Neuronal stem cell (in vitro differentiated cells): ENCODE measurements at regions not wholly inside any gene's neighbourhood (a gene's known extent, or its start where the extent isn't known, plus 50 kb on each side); places are given as distances from the start of the nearest gene placed in this dataset.
A peak's percentile ranks its signal among the peaks of the same experiment; 100 is the strongest.

Source experiments
- DNase-seq: peaks from one replicate; pipeline ENCODE4 v3.0.0-alpha.2; 2013; ENCODE audit warnings: low spot score
- H2AFZ ChIP-seq: one replicate; pipeline ENCODE4 v1.6.1; 2013; ENCODE audit warnings: mild to moderate bottlenecking, low read length, inconsistent platforms
- H2AK5ac ChIP-seq: 2 replicates; pipeline ENCODE4 v1.6.1; 2013; ENCODE audit warnings: low read depth, mild to moderate bottlenecking, inconsistent platforms, low read length, moderate library complexity, mixed read lengths
- H2BK120ac ChIP-seq: 2 replicates; pipeline ENCODE4 v1.6.1; 2013; ENCODE audit warnings: low read depth, mild to moderate bottlenecking, inconsistent platforms, low read length, moderate library complexity, mixed read lengths
- H2BK12ac ChIP-seq: one replicate; pipeline ENCODE4 v1.6.1; 2013; ENCODE audit warnings: low read length, inconsistent platforms
- H2BK15ac ChIP-seq: 2 replicates; pipeline ENCODE4 v1.6.1; 2013; ENCODE audit warnings: mild to moderate bottlenecking, low read length, inconsistent platforms, mixed read lengths
- H2BK5ac ChIP-seq: one replicate; pipeline ENCODE4 v1.6.1; 2013; ENCODE audit warnings: inconsistent platforms, mild to moderate bottlenecking, low read length, moderate library complexity
- H3K14ac ChIP-seq: one replicate; pipeline ENCODE4 v1.6.1; 2013; ENCODE audit warnings: low read length, inconsistent platforms
- H3K18ac ChIP-seq: 2 replicates; pipeline ENCODE4 v1.6.1; 2013; ENCODE audit warnings: low read length, inconsistent platforms
- H3K23ac ChIP-seq: 2 replicates; pipeline ENCODE4 v1.6.1; 2013; ENCODE audit warnings: low read depth, mild to moderate bottlenecking, mixed read lengths, low read length, inconsistent platforms; ENCODE audit not compliant: poor library complexity
- H3K27ac ChIP-seq: replicated peaks from 3 replicates; pipeline ENCODE4 v1.5.1; 2013; ENCODE audit warnings: low read length, inconsistent platforms
- H3K27me3 ChIP-seq, 3 experiments: 2 replicates each; pipeline ENCODE4 v1.6.1; 2013; ENCODE audit warnings: low read length in 3 of 3, mild to moderate bottlenecking in 2 of 3, inconsistent platforms in 1 of 3, low read depth in 1 of 3, mixed read lengths in 1 of 3, moderate library complexity in 1 of 3; ENCODE audit not compliant: control insufficient read depth in 3 of 3, insufficient read depth in 3 of 3
- H3K36me3 ChIP-seq, 2 donors: replicated peaks in 1 of 2; 2 replicates each; pipeline ENCODE4 v1.6.1; 2013; ENCODE audit warnings: low read length in 2 of 2; ENCODE audit not compliant: control insufficient read depth in 2 of 2, insufficient read depth in 2 of 2
- H3K4ac ChIP-seq: 2 replicates; pipeline ENCODE4 v1.6.1; 2013; ENCODE audit warnings: inconsistent platforms, mild to moderate bottlenecking, low read length, moderate library complexity
- H3K4me1 ChIP-seq, 2 donors: 1 replicate in 1 of 2; 2 replicates in 1 of 2; pipeline ENCODE4 v1.6.1; 2013; ENCODE audit warnings: low read length in 2 of 2, low read depth in 1 of 2; ENCODE audit not compliant: control insufficient read depth in 2 of 2, insufficient read depth in 1 of 2
- H3K4me2 ChIP-seq: one replicate; pipeline ENCODE4 v1.6.1; 2013; ENCODE audit warnings: mild to moderate bottlenecking, low read length, inconsistent platforms; ENCODE audit not compliant: insufficient read depth, poor library complexity, severe bottlenecking
- H3K4me3 ChIP-seq, 2 donors: 2 replicates each; pipeline ENCODE4 v1.5.1; 2013; ENCODE audit warnings: low read length in 2 of 2, mild to moderate bottlenecking in 2 of 2, inconsistent platforms in 1 of 2, moderate library complexity in 1 of 2
- H3K79me1 ChIP-seq: one replicate; pipeline ENCODE4 v1.6.1; 2013; ENCODE audit warnings: low read depth, mild to moderate bottlenecking, inconsistent platforms, low read length, moderate library complexity
- H3K9ac ChIP-seq: one replicate; pipeline ENCODE4 v1.6.1; 2013; ENCODE audit warnings: mild to moderate bottlenecking, low read depth, low read length, inconsistent platforms; ENCODE audit not compliant: poor library complexity
- H3K9me3 ChIP-seq, 2 donors: replicated peaks in 1 of 2; 2 replicates each; pipeline versions ENCODE3 to v1.6.1; 2013; ENCODE audit warnings: low read length in 2 of 2, mild to moderate bottlenecking in 2 of 2, inconsistent platforms in 1 of 2, low read depth in 1 of 2, mixed read lengths in 1 of 2, moderate library complexity in 1 of 2; ENCODE audit not compliant: control insufficient read depth in 2 of 2, insufficient read depth in 1 of 2
- H4K8ac ChIP-seq: one replicate; pipeline ENCODE4 v1.6.1; 2013; ENCODE audit warnings: low read depth, mild to moderate bottlenecking, inconsistent platforms, low read length, moderate library complexity
- H4K91ac ChIP-seq: one replicate; pipeline ENCODE4 v1.6.1; 2013; ENCODE audit warnings: low read length, low read depth, mild to moderate bottlenecking, inconsistent platforms; ENCODE audit not compliant: poor library complexity
- WGBS, 2 donors: extraction: QIAGEN DNeasy Blood & Tissue Kit; methylation state at CpG; one replicate each; pipeline ENCODE4 v1.1.7; 2013; ENCODE audit warnings: missing lambda C conversion rate in 2 of 2, mixed read lengths in 1 of 2; ENCODE audit not compliant: insufficient read length in 2 of 2, insufficient replicate concordance in 1 of 2; ENCODE audit errors: extremely low coverage in 2 of 2; 5-methylcytosine and 5-hydroxymethylcytosine counted together

DNA sequence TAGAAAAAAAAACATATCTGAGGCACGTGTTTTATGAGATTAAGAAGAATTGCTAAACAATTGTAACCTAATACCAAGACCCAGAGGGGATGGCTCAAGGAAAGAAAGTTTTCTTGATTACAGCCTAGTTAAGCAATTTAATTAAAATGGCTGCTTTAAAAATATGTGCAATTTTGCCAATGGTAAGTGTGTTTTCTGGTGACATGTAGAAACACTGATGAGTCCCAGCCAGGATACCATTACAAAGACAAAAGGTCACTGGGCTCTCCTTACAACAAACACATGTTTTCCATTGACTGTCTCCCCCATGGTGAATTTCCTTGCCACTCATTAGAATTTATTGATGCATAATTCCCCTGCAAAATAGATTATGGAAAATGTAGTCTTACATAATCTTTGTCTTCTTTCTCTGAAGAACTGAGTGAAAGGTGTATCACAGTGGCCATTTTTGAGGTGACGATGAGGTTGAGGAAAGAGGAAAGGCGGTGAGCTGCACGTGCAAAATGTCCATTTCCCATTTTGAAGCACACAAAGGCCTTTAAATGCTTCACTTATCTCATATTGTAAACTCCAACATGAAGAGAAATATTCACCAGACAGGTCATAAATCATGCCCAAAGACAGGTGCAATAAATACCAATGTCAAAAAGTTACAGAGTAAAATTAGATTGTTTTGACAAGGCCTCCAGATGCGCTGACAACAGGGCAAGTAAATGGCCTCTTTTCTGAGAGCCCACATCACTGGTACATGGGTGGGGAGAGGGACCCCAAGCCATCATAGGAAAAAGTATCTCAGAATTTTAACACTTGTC is 696.9 kb downstream of the KCNJ2 start:
- no peaks in the 10 kb centered on the region for H3K79me1 ChIP-seq
- H3K4me2 ChIP-seq, result no peak overlapping the region
- no peak overlapping the region for H3K23ac ChIP-seq
- H2BK15ac ChIP-seq, result no peak overlapping the region
- H3K27ac ChIP-seq, result no peak overlapping the region
- no peak overlapping the region for H2BK12ac ChIP-seq
- WGBS, 2 donors, result no CpG with 5 or more reads among the region's 5 CpGs
- no peak overlapping the region for H3K4ac ChIP-seq
- no peak overlapping the region for H3K4me3 ChIP-seq
- no peak overlapping the region for H4K8ac ChIP-seq
- H3K4me1 ChIP-seq, result peaks cover 2 to 16% of the 10 kb centered on the region in 2 donors
- no peak overlapping the region for H2AK5ac ChIP-seq
- H3K9ac ChIP-seq, result no peak overlapping the region
- H2AFZ ChIP-seq, result no peak overlapping the region
- no peak overlapping the region for H2BK5ac ChIP-seq
- no peak overlapping the region for H4K91ac ChIP-seq
- H2BK120ac ChIP-seq, result no peak overlapping the region
- H3K27me3 ChIP-seq, result no peaks in the 10 kb centered on the region
- no peaks in the 10 kb centered on the region for H3K36me3 ChIP-seq
- peaks cover 3 to 11% of the 10 kb centered on the region in 2 donors for H3K9me3 ChIP-seq
- no peak for DNase-seq
- H3K14ac ChIP-seq, result no peak overlapping the region
- H3K18ac ChIP-seq, result no peak overlapping the region

DNA sequence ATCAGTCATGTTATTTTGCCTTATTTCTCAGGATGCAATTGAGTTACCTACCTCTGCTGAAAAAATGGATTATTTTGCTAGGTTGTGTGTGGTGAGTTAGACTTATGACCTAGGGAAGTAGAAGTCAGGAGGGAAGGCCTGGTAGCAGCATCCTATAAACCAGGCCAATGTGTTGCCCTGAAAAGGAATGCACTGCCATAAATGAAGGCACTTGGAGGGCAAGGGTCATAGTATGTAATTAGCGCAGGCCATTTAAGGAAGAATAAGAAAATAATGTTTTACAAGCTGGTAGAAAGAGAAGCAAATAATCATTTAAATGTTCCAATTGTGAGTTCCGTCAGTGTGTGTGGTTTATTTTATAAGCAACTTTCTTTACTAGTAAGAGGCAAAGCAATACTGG is 698.8 kb downstream of the KCNJ2 start:
- H3K4me1 ChIP-seq, result peaks cover 2 to 24% of the 10 kb centered on the region in 2 donors
- H2BK12ac ChIP-seq, result no peak overlapping the region
- H2BK120ac ChIP-seq, result no peak overlapping the region
- H3K23ac ChIP-seq, result no peak overlapping the region
- no peak overlapping the region for H2BK5ac ChIP-seq
- no peak overlapping the region for H2AFZ ChIP-seq
- DNase-seq, result no peak
- H3K27ac ChIP-seq, result no peak overlapping the region
- H3K14ac ChIP-seq, result no peak overlapping the region
- no peak overlapping the region for H3K4me2 ChIP-seq
- no CpG with 5 or more reads among the region's 2 CpGs for WGBS, 2 donors
- peaks cover 0 to 6% of the 10 kb centered on the region in 2 donors for H3K9me3 ChIP-seq
- H3K4me3 ChIP-seq, result no peak overlapping the region
- H4K8ac ChIP-seq, result no peak overlapping the region
- no peaks in the 10 kb centered on the region for H3K27me3 ChIP-seq
- H3K18ac ChIP-seq, result no peak overlapping the region
- H2AK5ac ChIP-seq, result no peak overlapping the region
- no peak overlapping the region for H4K91ac ChIP-seq
- H3K79me1 ChIP-seq, result no peaks in the 10 kb centered on the region
- no peaks in the 10 kb centered on the region for H3K36me3 ChIP-seq
- H3K4ac ChIP-seq, result no peak overlapping the region
- peak overlapping the region; percentile 30 for H3K9ac ChIP-seq
- H2BK15ac ChIP-seq, result no peak overlapping the region

DNA sequence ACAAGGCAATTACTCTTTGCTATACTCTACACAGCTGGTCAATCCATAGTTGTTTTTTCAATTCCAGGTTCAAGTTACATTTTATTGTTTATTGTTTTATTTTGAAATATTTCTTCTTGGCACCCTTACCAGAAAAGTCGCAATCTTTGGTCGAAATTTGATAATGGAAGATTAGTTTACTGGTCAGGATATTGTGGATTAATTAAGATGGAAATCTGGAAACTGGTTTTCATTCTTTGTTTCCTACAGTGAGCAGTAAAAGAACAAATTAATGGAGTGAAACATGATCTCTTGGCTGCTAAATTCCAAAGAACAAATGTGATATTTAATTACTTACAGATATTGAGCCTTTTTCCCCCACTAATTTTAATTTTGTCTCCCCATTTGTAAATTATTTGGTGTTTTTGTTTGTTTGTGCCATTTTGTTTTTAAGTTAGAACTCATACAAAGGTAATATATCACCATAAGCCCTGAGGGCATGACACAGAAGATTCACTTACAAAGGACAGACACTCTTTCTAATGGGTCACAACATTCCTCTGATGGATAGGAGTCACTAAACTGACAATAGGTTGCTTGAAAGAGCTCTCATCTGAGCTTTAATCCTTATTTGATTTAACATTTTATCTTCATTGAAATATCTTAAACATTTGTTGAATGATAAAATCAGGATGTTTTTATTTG is 700.2 kb downstream of the KCNJ2 start:
- H3K4ac ChIP-seq, result no peak overlapping the region
- H3K27me3 ChIP-seq, result no peaks in the 10 kb centered on the region

DNA sequence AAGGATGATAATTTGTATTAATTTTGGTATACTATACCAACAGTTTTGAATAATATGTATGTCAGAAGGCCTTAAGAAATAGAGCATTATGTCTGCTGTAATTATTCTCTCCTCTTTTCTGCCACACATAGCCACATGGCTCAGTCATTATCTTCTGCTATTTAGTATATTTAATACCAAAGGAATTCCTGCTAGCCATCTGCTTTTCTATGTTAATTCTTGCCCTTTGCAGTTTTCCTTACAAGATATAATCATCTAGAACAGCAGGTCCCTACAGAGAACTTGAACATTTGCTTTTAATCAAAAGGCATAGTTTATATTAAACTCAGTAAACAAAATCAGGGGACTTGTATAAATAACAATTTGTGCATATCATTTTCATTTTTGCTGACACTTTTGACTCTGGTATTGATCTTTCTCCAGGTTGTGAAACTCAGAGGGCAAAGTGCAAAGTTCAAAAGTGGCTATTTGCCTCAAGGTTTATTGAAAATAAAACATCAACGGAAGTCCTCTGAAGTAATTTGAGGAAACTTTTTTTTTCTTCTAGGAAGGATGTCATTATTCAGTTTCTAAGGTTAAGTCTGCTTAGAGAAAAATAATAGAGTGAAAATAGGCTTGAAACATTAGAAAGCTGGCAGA is 702.0 kb downstream of the KCNJ2 start:
- DNase-seq, result no peak
- no peak overlapping the region for H3K9ac ChIP-seq
- no peak overlapping the region for H3K14ac ChIP-seq
- H3K4ac ChIP-seq, result no peak overlapping the region
- no peak overlapping the region for H3K4me3 ChIP-seq
- no CpG with 5 or more reads among the region's 1 CpG for WGBS, 2 donors
- no peaks in the 10 kb centered on the region for H3K27me3 ChIP-seq
- H3K36me3 ChIP-seq, result no peaks in the 10 kb centered on the region
- H3K23ac ChIP-seq, result no peak overlapping the region
- H4K8ac ChIP-seq, result no peak overlapping the region
- no peak overlapping the region for H2BK5ac ChIP-seq
- no peak overlapping the region for H2BK120ac ChIP-seq
- H3K4me2 ChIP-seq, result no peak overlapping the region
- no peak overlapping the region for H2BK15ac ChIP-seq
- H2BK12ac ChIP-seq, result no peak overlapping the region
- H2AK5ac ChIP-seq, result no peak overlapping the region
- no peaks in the 10 kb centered on the region for H3K79me1 ChIP-seq
- H3K9me3 ChIP-seq, result no peaks in the 10 kb centered on the region
- no peak overlapping the region for H4K91ac ChIP-seq
- no peak overlapping the region for H3K18ac ChIP-seq
- H3K4me1 ChIP-seq, result peaks cover 2 to 24% of the 10 kb centered on the region in 2 donors
- no peak overlapping the region for H2AFZ ChIP-seq
- H3K27ac ChIP-seq, result no peak overlapping the region

More for the DNA sequence above, 700.2 kb downstream of the KCNJ2 start:
- Histone ChIP-seq H3K36me3 (no peaks in the 10 kb centered on the region), H2AFZ (no peak overlapping the region), H3K14ac (no peak overlapping the region), H4K8ac (no peak overlapping the region), H3K4me3 (no peak overlapping the region), H3K4me1 (peaks cover 2 to 24% of the 10 kb centered on the region in 2 donors), H2AK5ac (no peak overlapping the region), H2BK5ac (no peak overlapping the region), H3K18ac (no peak overlapping the region), H3K9me3 (no peaks in the 10 kb centered on the region), H3K4me2 (no peak overlapping the region), H2BK15ac (no peak overlapping the region), H4K91ac (no peak overlapping the region), H3K79me1 (no peaks in the 10 kb centered on the region), H2BK120ac (no peak overlapping the region), H3K27ac (no peak overlapping the region), H3K9ac (no peak overlapping the region), H3K23ac (no peak overlapping the region), H2BK12ac (no peak overlapping the region)
- no CpG with 5 or more reads among the region's 2 CpGs for WGBS, 2 donors
- no peak for DNase-seq
